H9 (cell line): ENCODE measurements at regions not wholly inside any gene's neighbourhood (a gene's known extent, or its start where the extent isn't known, plus 50 kb on each side); places are given as distances from the start of the nearest gene placed in this dataset.
A peak's percentile ranks its signal among the peaks of the same experiment; 100 is the strongest.

Source experiments
- DNase-seq: peaks from one replicate; pipeline ENCODE4 v3.0.0-alpha.2; 2017
- H2AFZ ChIP-seq: one replicate; pipeline ENCODE4 v1.6.1; 2013; ENCODE audit warnings: mild to moderate bottlenecking, low read length, control low read depth, moderate library complexity
- H2AK5ac ChIP-seq: 2 replicates; pipeline ENCODE4 v1.6.1; 2013; ENCODE audit warnings: low read length, control low read depth, mixed read lengths; ENCODE audit not compliant: insufficient read length
- H2BK120ac ChIP-seq: one replicate; pipeline ENCODE4 v1.6.1; 2013; ENCODE audit warnings: low read depth, mild to moderate bottlenecking, low read length, control low read depth, inconsistent platforms; ENCODE audit not compliant: poor library complexity, severe bottlenecking
- H2BK12ac ChIP-seq: 2 replicates; pipeline ENCODE4 v1.6.1; 2013; ENCODE audit warnings: low read length, control low read depth, mixed read lengths, low read depth; ENCODE audit not compliant: insufficient read length
- H2BK15ac ChIP-seq: 2 replicates; pipeline ENCODE4 v1.6.1; 2013; ENCODE audit warnings: low read depth, low read length, control low read depth
- H2BK20ac ChIP-seq: one replicate; pipeline ENCODE4 v1.6.1; 2013; ENCODE audit warnings: low read depth, mild to moderate bottlenecking, low read length, control low read depth, inconsistent platforms; ENCODE audit not compliant: poor library complexity, severe bottlenecking
- H2BK5ac ChIP-seq: 2 replicates; pipeline ENCODE4 v1.6.1; 2013; ENCODE audit warnings: low read length, control low read depth, mixed read lengths; ENCODE audit not compliant: insufficient read length
- H3K14ac ChIP-seq: 2 replicates; pipeline ENCODE4 v1.6.1; 2013; ENCODE audit warnings: low read length, control low read depth; ENCODE audit not compliant: insufficient read depth
- H3K18ac ChIP-seq: 2 replicates; pipeline ENCODE4 v1.6.1; 2013; ENCODE audit warnings: low read depth, mild to moderate bottlenecking, mixed read lengths, low read length, control low read depth; ENCODE audit not compliant: insufficient read length
- H3K23ac ChIP-seq: 2 replicates; pipeline ENCODE4 v1.6.1; 2013; ENCODE audit warnings: low read length, control low read depth, mixed read lengths, low read depth; ENCODE audit not compliant: insufficient read length
- H3K23me2 ChIP-seq: 2 replicates; pipeline ENCODE4 v1.6.1; 2013; ENCODE audit warnings: low read depth, mild to moderate bottlenecking, mixed read lengths, low read length, control low read depth; ENCODE audit not compliant: insufficient read length, poor library complexity, severe bottlenecking
- H3K27ac ChIP-seq: 2 replicates; pipeline ENCODE4 v1.5.1; 2013; ENCODE audit warnings: low read length, control low read depth, mixed read lengths, low read depth; ENCODE audit not compliant: insufficient read length
- H3K27me3 ChIP-seq: 2 replicates; pipeline ENCODE4 v1.6.1; 2013; ENCODE audit warnings: low read length, control low read depth, inconsistent platforms; ENCODE audit not compliant: insufficient read depth
- H3K4ac ChIP-seq: 2 replicates; pipeline ENCODE4 v1.6.1; 2013; ENCODE audit warnings: low read depth, mild to moderate bottlenecking, control low read depth, inconsistent platforms, low read length, moderate library complexity
- H3K4me1 ChIP-seq: 2 replicates; pipeline ENCODE4 v1.6.1; 2013; ENCODE audit warnings: low read length, control low read depth, inconsistent platforms; ENCODE audit not compliant: insufficient read depth
- H3K4me2 ChIP-seq: 2 replicates; pipeline ENCODE4 v1.6.1; 2013; ENCODE audit warnings: low read length, control low read depth, mixed read lengths; ENCODE audit not compliant: insufficient read length, insufficient read depth
- H3K56ac ChIP-seq: 2 replicates; pipeline ENCODE4 v1.6.1; 2013; ENCODE audit warnings: low read depth, mild to moderate bottlenecking, mixed read lengths, low read length, control low read depth; ENCODE audit not compliant: insufficient read length
- H3K79me1 ChIP-seq: 2 replicates; pipeline ENCODE4 v1.6.1; 2013; ENCODE audit warnings: low read depth, mild to moderate bottlenecking, moderate library complexity, low read length, control low read depth, inconsistent platforms; ENCODE audit not compliant: insufficient read depth, poor library complexity, severe bottlenecking
- H3K79me2 ChIP-seq: 2 replicates; pipeline ENCODE4 v1.6.1; 2013; ENCODE audit warnings: low read length, control low read depth, inconsistent platforms; ENCODE audit not compliant: insufficient read depth
- H3K9ac ChIP-seq: 2 replicates; pipeline ENCODE4 v1.6.1; 2013; ENCODE audit warnings: low read length, control low read depth, mixed read lengths; ENCODE audit not compliant: insufficient read length; ENCODE audit errors: extremely low read depth
- H3K9me3 ChIP-seq: one replicate; pipeline ENCODE4 v1.6.1; 2013; ENCODE audit warnings: low read depth, low read length, inconsistent platforms; ENCODE audit not compliant: control insufficient read depth
- H3T11ph ChIP-seq: one replicate; pipeline ENCODE4 v1.6.1; 2013; ENCODE audit warnings: mild to moderate bottlenecking, low read length, control low read depth, inconsistent platforms
- H4K20me1 ChIP-seq: one replicate; pipeline ENCODE4 v1.6.1; 2013; ENCODE audit not compliant: control insufficient read depth, insufficient read length, insufficient read depth
- H4K5ac ChIP-seq: 2 replicates; pipeline ENCODE4 v1.6.1; 2013; ENCODE audit warnings: low read depth, mild to moderate bottlenecking, mixed read lengths, low read length, control low read depth; ENCODE audit not compliant: insufficient read length
- H4K8ac ChIP-seq: replicated peaks from 2 replicates; pipeline ENCODE4 v1.6.1; 2013; ENCODE audit warnings: low read length, control low read depth, mixed read lengths, low read depth; ENCODE audit not compliant: insufficient read length
- H4K91ac ChIP-seq: 2 replicates; pipeline ENCODE4 v1.6.1; 2013; ENCODE audit warnings: low read depth, mild to moderate bottlenecking, moderate library complexity, mixed read lengths, low read length, control low read depth; ENCODE audit not compliant: insufficient read length
- H3K27ac Mint-ChIP-seq, 3 experiments: 2 replicates in 2 of 3; 3 replicates in 1 of 3; pipeline ENCODE4 v1.8.0; 2020 to 2021; ENCODE audit warnings: mixed read lengths in 3 of 3, mild to moderate bottlenecking in 1 of 3, moderate library complexity in 1 of 3
- H3K27me3 Mint-ChIP-seq: 2 replicates; pipeline ENCODE4 v1.8.0; 2021; ENCODE audit warnings: low read depth, mild to moderate bottlenecking, moderate library complexity, mixed read lengths
- H3K36me3 Mint-ChIP-seq, 3 experiments: 2 replicates in 2 of 3; 3 replicates in 1 of 3; pipeline ENCODE4 v1.8.0; 2020 to 2021; ENCODE audit warnings: low read depth in 3 of 3, mixed read lengths in 3 of 3; ENCODE audit not compliant: insufficient read depth in 1 of 3
- H3K4me1 Mint-ChIP-seq, 2 experiments: 2 replicates each; pipeline ENCODE4 v1.8.0; 2020; ENCODE audit warnings: mixed read lengths in 2 of 2
- H3K4me3 Mint-ChIP-seq, 2 experiments: 2 replicates in 1 of 2; 3 replicates in 1 of 2; pipeline ENCODE4 v1.8.0; 2020 to 2021; ENCODE audit warnings: mild to moderate bottlenecking in 2 of 2, mixed read lengths in 2 of 2, moderate library complexity in 1 of 2
- H3K9me3 Mint-ChIP-seq, 2 experiments: 2 replicates in 1 of 2; 3 replicates in 1 of 2; pipeline ENCODE4 v1.8.0; 2020; ENCODE audit warnings: mild to moderate bottlenecking in 2 of 2, mixed read lengths in 2 of 2, moderate library complexity in 1 of 2
- CTCF ChIP-seq: fragments of 200-600 bp; sonication (generic); conservative IDR thresholded peaks from 3 replicates; pipeline ENCODE4 v1.8.0; 2021; ENCODE audit warnings: antibody characterized with exemption, mild to moderate bottlenecking
- WGBS: extraction: QIAGEN DNeasy Blood & Tissue Kit; methylation state at CpG from one replicate; pipeline ENCODE4 v1.1.7; 2013; ENCODE audit warnings: missing lambda C conversion rate, low lambda C conversion rate, mixed read lengths; ENCODE audit not compliant: insufficient read length; ENCODE audit errors: extremely low coverage; 5-methylcytosine and 5-hydroxymethylcytosine counted together

- Histone ChIP-seq H3K4ac (no peak overlapping the region), H3K9me3 (no peaks in the 10 kb centered on the region), H3K79me1 (no peaks in the 10 kb centered on the region), H3K56ac (no peak overlapping the region), H2BK20ac (no peak overlapping the region), H4K5ac (no peak overlapping the region), H3K4me1 (no peaks in the 10 kb centered on the region), H3K14ac (no peak overlapping the region), H3T11ph (no peak overlapping the region), H3K79me2 (no peaks in the 10 kb centered on the region), H4K20me1 (no peaks in the 10 kb centered on the region), H3K9ac (no peak overlapping the region), H3K23me2 (no peaks in the 10 kb centered on the region), H2BK15ac (no peak overlapping the region), H2BK5ac (no peak overlapping the region), H4K8ac (no peak overlapping the region), H3K23ac (no peak overlapping the region), H3K27me3 (no peaks in the 10 kb centered on the region), H3K4me2 (no peak overlapping the region), H2BK120ac (no peak overlapping the region), H3K27ac (no peak overlapping the region), H2AK5ac (no peak overlapping the region), H2BK12ac (no peak overlapping the region), H2AFZ (no peak overlapping the region), H3K18ac (no peak overlapping the region), H4K91ac (no peak overlapping the region)
- TF ChIP-seq CTCF, result no peak
- Mint-ChIP-seq H3K27ac (peak overlapping the region in 1 of 3 experiments; percentile 20; a peak in 2 of 7 replicates), H3K4me3 (no peak overlapping the region), H3K36me3 (no peaks in the 10 kb centered on the region), H3K27me3 (peaks cover 13% of the 10 kb centered on the region), H3K9me3 (no peaks in the 10 kb centered on the region; a peak in 1 of 5 replicates), H3K4me1 (peaks cover 15 to 17% of the 10 kb centered on the region in 2 experiments)
- no peak for DNase-seq
- no CpG with 5 or more reads among the region's 3 CpGs for WGBS
These were observed 107.9 kb downstream of the AQP9 start for GRCh38 chr15:58246041-58246440.
